ENCODE measurements at regions not wholly inside any gene's neighbourhood (a gene's known extent, or its start where the extent isn't known, plus 50 kb on each side); places are given as distances from the start of the nearest gene placed in this dataset.

GRCh38 chr16:79897104-79897452 is 296.5 kb upstream of the MAF start:
- no peak overlapping the region for H3K4me3 Mint-ChIP-seq (ENCODE audit: unreplicated experiment)
- H3K27ac Mint-ChIP-seq (ENCODE audit: low read depth, unreplicated experiment), result no peak overlapping the region
- no peaks in the 10 kb centered on the region for H3K36me3 Mint-ChIP-seq (ENCODE audit: insufficient read depth, unreplicated experiment)
- ChIA-PET CTCF (no interaction called here), POLR2A (no interaction called here)
- H3K9me3 Mint-ChIP-seq (ENCODE audit: unreplicated experiment), result no peaks in the 10 kb centered on the region
- no peak for TF ChIP-seq CTCF (IDR thresholded peaks at IDR 0.05; ENCODE audit: unreplicated experiment)
- no peaks in the 10 kb centered on the region for H3K4me1 Mint-ChIP-seq (ENCODE audit: insufficient read depth, unreplicated experiment)
- no peak for DNase-seq (ENCODE audit: unreplicated experiment)
- BruUV-seq (replicated peaks), result no TSS peak
- intact Hi-C loops (cut with micrococcal nuclease), result no loop called here
- no peaks in the 10 kb centered on the region for H3K27me3 Mint-ChIP-seq (ENCODE audit: insufficient read depth, unreplicated experiment)

- intact Hi-C loops (cut with micrococcal nuclease), result no loop called here
- Mint-ChIP-seq H3K4me1 (ENCODE audit: insufficient read depth, unreplicated experiment) (no peaks in the 10 kb centered on the region), H3K4me3 (ENCODE audit: unreplicated experiment) (no peak overlapping the region), H3K36me3 (ENCODE audit: insufficient read depth, unreplicated experiment) (no peaks in the 10 kb centered on the region), H3K9me3 (ENCODE audit: unreplicated experiment) (no peaks in the 10 kb centered on the region), H3K27ac (ENCODE audit: low read depth, unreplicated experiment) (no peak overlapping the region), H3K27me3 (ENCODE audit: insufficient read depth, unreplicated experiment) (no peaks in the 10 kb centered on the region)
- DNase-seq (ENCODE audit: unreplicated experiment), result no peak
- CTCF ChIA-PET, result no interaction called here
- TF ChIP-seq CTCF (IDR thresholded peaks at IDR 0.05; ENCODE audit: unreplicated experiment), result no peak
- POLR2A ChIA-PET, result no interaction called here
- no TSS peak for BruUV-seq (replicated peaks)
These were observed 295.3 kb upstream of the MAF start for GRCh38 chr16:79895917-79896203.

- DNase-seq (ENCODE audit: unreplicated experiment), result no peak
- no peaks in the 10 kb centered on the region for H3K4me1 Mint-ChIP-seq (ENCODE audit: insufficient read depth, unreplicated experiment)
- intact Hi-C loops (cut with micrococcal nuclease), result no loop called here
- no peaks in the 10 kb centered on the region for H3K36me3 Mint-ChIP-seq (ENCODE audit: insufficient read depth, unreplicated experiment)
- H3K9me3 Mint-ChIP-seq (ENCODE audit: unreplicated experiment), result no peaks in the 10 kb centered on the region
- H3K27ac Mint-ChIP-seq (ENCODE audit: low read depth, unreplicated experiment), result no peak overlapping the region
- H3K4me3 Mint-ChIP-seq (ENCODE audit: unreplicated experiment), result no peak overlapping the region
- no peak for TF ChIP-seq CTCF (IDR thresholded peaks at IDR 0.05; ENCODE audit: unreplicated experiment)
- ChIA-PET CTCF (no interaction called here), POLR2A (interaction anchor here (1.4 kb wide), 1 partner anchor 10 kb away, joined by 3 read pairs; no protein-coding TSS in a partner anchor)
- BruUV-seq (replicated peaks), result no TSS peak
- H3K27me3 Mint-ChIP-seq (ENCODE audit: insufficient read depth, unreplicated experiment), result no peaks in the 10 kb centered on the region
These were observed 294.7 kb upstream of the MAF start for GRCh38 chr16:79895053-79895916.

GRCh38 chr16:79893445-79893844 is 292.9 kb upstream of the MAF start:
- H3K9me3 Mint-ChIP-seq (ENCODE audit: unreplicated experiment), result no peaks in the 10 kb centered on the region
- no peaks in the 10 kb centered on the region for H3K36me3 Mint-ChIP-seq (ENCODE audit: insufficient read depth, unreplicated experiment)
- no peaks in the 10 kb centered on the region for H3K27me3 Mint-ChIP-seq (ENCODE audit: insufficient read depth, unreplicated experiment)
- H3K27ac Mint-ChIP-seq (ENCODE audit: low read depth, unreplicated experiment), result no peak overlapping the region
- no TSS peak for BruUV-seq (replicated peaks)
- H3K4me3 Mint-ChIP-seq (ENCODE audit: unreplicated experiment), result no peak overlapping the region
- no peaks in the 10 kb centered on the region for H3K4me1 Mint-ChIP-seq (ENCODE audit: insufficient read depth, unreplicated experiment)
- DNase-seq (ENCODE audit: unreplicated experiment), result no peak
- no peak for TF ChIP-seq CTCF (IDR thresholded peaks at IDR 0.05; ENCODE audit: unreplicated experiment)
- ChIA-PET POLR2A (no interaction called here), CTCF (no interaction called here)
- intact Hi-C loops (cut with micrococcal nuclease), result no loop called here

Measured in MCF 10A (cell line).